ACC112 (cell line): ENCODE measurements at regions not wholly inside any gene's neighbourhood (a gene's known extent, or its start where the extent isn't known, plus 50 kb on each side); places are given as distances from the start of the nearest gene placed in this dataset.
A peak's percentile ranks its signal among the peaks of the same experiment; 100 is the strongest.

ENCODE experiments used
- H2AFZ ChIP-seq: fragments of 200-600 bp; sonication (generic); one replicate; pipeline ENCODE4 v1.6.0; 2017; ENCODE audit warnings: antibody characterized with exemption, low read length; ENCODE audit not compliant: unreplicated experiment
- H3K27ac ChIP-seq: fragments of 200-600 bp; sonication (generic); 2 replicates; pipeline ENCODE4 v1.5.1; 2014; ENCODE audit warnings: low read depth, mild to moderate bottlenecking, antibody characterized with exemption, low read length, moderate library complexity
- H3K27me3 ChIP-seq: fragments of 200-600 bp; sonication (generic); 2 replicates; pipeline ENCODE4 v1.6.1; 2014; ENCODE audit warnings: mild to moderate bottlenecking, antibody characterized with exemption, low read length, moderate library complexity, mixed read lengths; ENCODE audit not compliant: insufficient read depth
- H3K36me3 ChIP-seq: fragments of 200-600 bp; sonication (generic); 2 replicates; pipeline ENCODE4 v1.6.1; 2016; ENCODE audit warnings: mild to moderate bottlenecking, antibody characterized with exemption, low read length, moderate library complexity, mixed read lengths; ENCODE audit not compliant: insufficient read depth
- H3K4me1 ChIP-seq: fragments of 200-600 bp; sonication (generic); one replicate; pipeline ENCODE4 v1.6.1; 2016; ENCODE audit warnings: low read length, mixed read lengths; ENCODE audit not compliant: insufficient read depth, unreplicated experiment, control insufficient read depth
- H3K4me3 ChIP-seq: fragments of 200-600 bp; sonication (generic); 2 replicates; pipeline ENCODE4 v1.5.1; 2014; ENCODE audit warnings: mild to moderate bottlenecking, low read depth, low read length
- H3K79me2 ChIP-seq: fragments of 200-600 bp; sonication (generic); one replicate; pipeline ENCODE4 v1.6.0; 2016; ENCODE audit warnings: low read length; ENCODE audit not compliant: control insufficient read depth, unreplicated experiment, insufficient read depth

DNA sequence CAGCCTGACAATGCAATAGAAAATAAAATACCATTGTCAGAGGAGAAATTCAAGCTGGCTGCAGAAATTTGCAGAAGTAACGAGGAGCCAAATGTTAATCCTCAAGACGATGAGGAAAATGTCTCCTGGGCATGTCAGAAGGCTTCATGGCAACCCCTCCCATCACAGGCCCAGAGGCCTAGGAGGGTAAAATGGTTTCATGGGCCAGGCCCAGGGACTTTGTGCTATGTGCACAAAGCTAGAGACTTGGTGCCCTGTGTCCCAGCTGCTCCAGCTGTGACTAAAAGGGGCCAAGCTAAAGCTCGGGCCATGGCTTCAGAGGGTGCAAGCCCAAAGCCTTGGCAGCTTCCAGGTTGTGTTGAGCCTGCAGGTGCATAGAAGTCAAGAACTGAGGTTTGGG lies 431.7 kb downstream of the LMO7 start:
- Histone ChIP-seq H3K79me2 (no peaks in the 10 kb centered on the region), H3K4me1 (no peaks in the 10 kb centered on the region), H3K36me3 (no peaks in the 10 kb centered on the region), H3K27me3 (no peaks in the 10 kb centered on the region), H2AFZ (no peak overlapping the region), H3K4me3 (no peak overlapping the region), H3K27ac (no peak overlapping the region)

DNA sequence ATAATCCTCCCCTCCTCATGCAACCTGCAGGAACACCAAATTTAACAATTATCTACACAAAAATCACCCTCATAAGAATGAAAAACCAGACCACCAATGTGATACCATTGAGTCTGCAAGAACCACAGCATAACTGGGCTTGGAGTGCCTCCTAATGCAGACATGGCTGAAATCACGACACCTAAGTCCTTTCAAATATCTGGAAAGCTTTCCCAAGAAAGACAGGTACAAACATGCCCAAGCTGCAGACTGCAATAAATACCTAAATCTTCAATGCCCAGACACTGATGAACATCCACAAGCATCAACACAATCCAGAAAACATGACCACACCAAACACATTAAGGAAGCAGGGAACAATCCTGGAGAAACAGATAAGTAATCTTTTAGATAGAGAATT lies 417.1 kb downstream of the LMO7 start:
- no peak overlapping the region for H3K27ac ChIP-seq
- no peak overlapping the region for H2AFZ ChIP-seq
- H3K79me2 ChIP-seq, result no peaks in the 10 kb centered on the region
- no peaks in the 10 kb centered on the region for H3K36me3 ChIP-seq
- no peaks in the 10 kb centered on the region for H3K4me1 ChIP-seq
- no peaks in the 10 kb centered on the region for H3K27me3 ChIP-seq
- no peak overlapping the region for H3K4me3 ChIP-seq

DNA sequence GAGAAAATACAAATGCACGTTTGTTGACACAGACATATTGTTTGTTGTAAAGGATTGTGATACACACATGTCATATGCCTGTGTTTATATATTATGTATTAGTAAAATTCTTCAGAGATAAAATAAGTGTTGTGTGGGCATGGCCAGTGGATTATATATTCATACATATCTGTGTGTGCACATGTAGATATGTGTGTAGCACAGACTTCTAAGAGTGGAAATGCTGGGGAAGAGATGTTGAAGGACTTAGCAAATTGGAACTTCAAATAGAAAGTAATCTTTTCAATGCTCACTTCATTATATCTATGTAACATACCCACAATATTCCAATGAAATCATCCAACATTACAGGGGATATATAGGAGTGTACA lies 413.2 kb downstream of the LMO7 start:
- H3K36me3 ChIP-seq, result no peaks in the 10 kb centered on the region
- H3K79me2 ChIP-seq, result no peaks in the 10 kb centered on the region
- H2AFZ ChIP-seq, result no peak overlapping the region
- no peaks in the 10 kb centered on the region for H3K27me3 ChIP-seq
- H3K27ac ChIP-seq, result no peak overlapping the region
- no peak overlapping the region for H3K4me3 ChIP-seq
- H3K4me1 ChIP-seq, result no peaks in the 10 kb centered on the region

DNA sequence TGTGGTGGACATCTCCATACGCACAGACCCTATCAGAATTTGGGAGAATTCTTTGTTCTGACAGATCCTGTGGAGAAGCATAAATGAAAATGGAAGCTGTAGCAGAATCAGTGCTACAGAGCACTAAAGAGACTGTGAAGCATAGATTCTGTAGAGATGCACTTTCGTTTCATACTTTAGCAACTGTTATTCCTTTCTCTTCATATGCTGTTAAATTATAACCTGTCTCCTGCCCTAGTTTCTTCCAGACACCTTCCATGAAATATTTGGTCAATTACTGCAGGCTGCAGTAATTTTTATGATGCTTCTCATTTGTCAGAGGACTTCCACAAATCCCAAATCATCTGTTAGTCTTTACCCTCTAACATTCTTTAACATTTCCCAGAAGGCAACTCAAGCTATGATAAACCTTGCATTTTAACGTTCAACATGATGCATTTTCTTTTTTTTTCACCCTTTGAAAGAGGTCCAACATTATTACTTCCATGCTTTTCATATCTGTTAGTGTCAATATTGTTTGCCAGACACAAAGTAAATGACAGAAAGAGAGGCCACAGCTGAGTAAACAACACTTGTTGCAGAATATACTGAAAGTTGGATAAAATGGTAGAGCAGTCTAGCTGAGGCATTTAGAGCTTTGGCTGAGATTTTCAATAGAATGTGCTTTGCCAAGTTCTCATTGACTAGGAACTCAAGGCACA lies 412.7 kb downstream of the LMO7 start:
- H3K27me3 ChIP-seq, result no peaks in the 10 kb centered on the region
- no peak overlapping the region for H3K4me3 ChIP-seq
- H3K36me3 ChIP-seq, result no peaks in the 10 kb centered on the region
- no peak overlapping the region for H3K27ac ChIP-seq
- H3K4me1 ChIP-seq, result no peaks in the 10 kb centered on the region
- no peaks in the 10 kb centered on the region for H3K79me2 ChIP-seq
- H2AFZ ChIP-seq, result peak overlapping the region; percentile 9

DNA sequence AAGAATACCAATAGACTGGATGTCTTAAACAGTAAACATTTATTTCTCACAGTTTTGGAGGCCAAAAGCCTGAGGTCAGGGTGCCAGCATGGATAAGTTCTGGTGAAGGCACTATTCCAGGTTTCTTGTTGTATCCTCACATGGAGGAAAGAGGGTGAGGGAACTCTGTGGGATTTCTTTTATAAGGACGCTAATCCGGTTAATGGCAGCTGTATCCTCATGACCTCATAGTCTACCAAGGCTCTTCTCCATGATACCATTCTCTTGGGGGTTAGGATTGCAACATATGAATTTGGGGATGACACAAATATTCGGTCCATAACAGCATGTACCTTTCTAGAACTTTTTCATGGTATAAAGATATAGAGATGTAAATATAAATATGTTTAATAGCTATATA lies 412.0 kb downstream of the LMO7 start:
- H3K4me3 ChIP-seq, result no peak overlapping the region
- H3K36me3 ChIP-seq, result no peaks in the 10 kb centered on the region
- no peaks in the 10 kb centered on the region for H3K79me2 ChIP-seq
- no peak overlapping the region for H2AFZ ChIP-seq
- H3K4me1 ChIP-seq, result no peaks in the 10 kb centered on the region
- no peak overlapping the region for H3K27ac ChIP-seq
- no peaks in the 10 kb centered on the region for H3K27me3 ChIP-seq

DNA sequence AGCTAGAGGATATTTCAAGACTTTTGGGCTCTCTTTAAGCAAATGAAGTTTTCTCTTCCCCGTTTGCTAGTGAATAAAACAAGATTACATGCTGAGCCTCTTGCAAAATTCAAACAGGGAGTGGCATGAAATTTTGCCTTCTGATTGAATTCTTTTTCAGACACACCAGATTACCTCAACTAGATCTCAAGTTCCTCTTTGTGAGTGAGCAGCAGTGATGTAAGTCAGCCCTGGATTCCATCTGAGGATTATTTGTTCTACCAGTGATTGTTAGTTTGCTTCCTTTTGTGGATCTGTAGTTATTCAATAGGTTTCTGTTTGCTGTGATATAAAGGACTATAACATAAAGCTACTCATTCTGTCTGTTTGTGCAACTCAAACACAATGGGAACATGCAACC lies 407.7 kb downstream of the LMO7 start:
- Histone ChIP-seq H3K4me3 (no peak overlapping the region), H3K36me3 (no peaks in the 10 kb centered on the region), H3K79me2 (no peaks in the 10 kb centered on the region), H3K27ac (no peak overlapping the region), H2AFZ (no peak overlapping the region), H3K4me1 (no peaks in the 10 kb centered on the region), H3K27me3 (no peaks in the 10 kb centered on the region)

DNA sequence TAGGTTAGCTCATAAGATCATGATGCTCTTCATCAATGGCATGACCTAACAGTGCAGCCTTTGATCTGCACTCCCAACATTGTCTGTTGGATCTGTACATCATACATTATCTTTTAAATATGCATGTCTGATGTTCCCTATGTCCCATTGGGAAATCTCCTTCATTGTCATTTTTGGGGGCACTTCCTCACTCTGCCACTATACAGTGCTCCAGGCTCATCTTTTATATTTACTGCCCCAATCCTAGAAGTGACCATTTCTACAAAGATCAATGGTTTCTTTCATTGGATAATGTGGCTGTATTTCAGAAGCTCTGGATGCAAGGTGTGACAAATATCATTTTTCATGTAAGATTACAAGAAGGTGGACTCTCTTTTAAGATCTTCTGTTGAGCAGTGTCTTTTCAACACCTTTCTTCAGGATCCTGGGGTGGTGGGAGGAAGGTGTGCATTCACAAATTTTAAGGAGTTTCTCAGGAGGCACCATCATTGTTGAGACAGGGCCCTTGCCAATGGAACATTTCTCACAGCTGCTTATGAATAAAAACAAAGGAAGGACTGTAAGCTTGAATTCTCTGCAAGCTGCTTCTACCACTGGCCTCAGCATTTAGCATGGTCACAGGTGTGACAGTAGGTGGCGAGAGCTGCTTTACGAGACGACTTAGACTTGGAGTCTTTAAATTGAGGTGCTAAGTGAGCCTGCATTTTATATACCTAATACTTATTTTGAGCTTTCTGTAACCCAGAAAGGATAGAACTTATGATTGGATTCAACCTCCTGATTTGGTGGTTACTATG lies 403.0 kb downstream of the LMO7 start:
- no peak overlapping the region for H3K4me3 ChIP-seq
- no peaks in the 10 kb centered on the region for H3K27me3 ChIP-seq
- no peak overlapping the region for H3K27ac ChIP-seq
- no peaks in the 10 kb centered on the region for H3K79me2 ChIP-seq
- peaks cover 19% of the 10 kb centered on the region for H3K4me1 ChIP-seq
- no peak overlapping the region for H2AFZ ChIP-seq
- no peaks in the 10 kb centered on the region for H3K36me3 ChIP-seq

DNA sequence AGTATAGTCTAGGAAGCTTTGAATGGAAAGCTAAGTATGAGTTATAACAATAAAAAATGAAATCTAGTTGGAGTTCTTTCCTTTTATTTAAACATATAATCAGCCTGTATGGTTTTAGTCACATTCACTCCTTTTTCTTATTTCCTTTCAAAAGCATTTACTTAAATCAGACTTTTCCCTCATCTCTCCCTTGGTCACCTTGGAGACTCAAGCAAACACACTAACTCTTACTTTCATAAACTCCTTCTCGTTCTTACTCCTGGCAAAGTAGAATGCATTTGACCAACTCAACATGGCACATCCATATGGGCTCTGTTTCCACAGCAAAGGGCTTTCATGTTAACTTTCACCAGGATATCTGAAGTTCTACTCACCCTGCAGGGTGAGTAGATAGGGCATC lies 400.0 kb downstream of the LMO7 start:
- peak overlapping the region; percentile 26 for H2AFZ ChIP-seq
- peaks cover 19% of the 10 kb centered on the region for H3K4me1 ChIP-seq
- H3K27ac ChIP-seq, result peak overlapping the region; percentile 74
- no peaks in the 10 kb centered on the region for H3K79me2 ChIP-seq
- H3K27me3 ChIP-seq, result no peaks in the 10 kb centered on the region
- H3K4me3 ChIP-seq, result peak overlapping the region; percentile 1; the same call in 1 of the 2 replicates
- H3K36me3 ChIP-seq, result no peaks in the 10 kb centered on the region

DNA sequence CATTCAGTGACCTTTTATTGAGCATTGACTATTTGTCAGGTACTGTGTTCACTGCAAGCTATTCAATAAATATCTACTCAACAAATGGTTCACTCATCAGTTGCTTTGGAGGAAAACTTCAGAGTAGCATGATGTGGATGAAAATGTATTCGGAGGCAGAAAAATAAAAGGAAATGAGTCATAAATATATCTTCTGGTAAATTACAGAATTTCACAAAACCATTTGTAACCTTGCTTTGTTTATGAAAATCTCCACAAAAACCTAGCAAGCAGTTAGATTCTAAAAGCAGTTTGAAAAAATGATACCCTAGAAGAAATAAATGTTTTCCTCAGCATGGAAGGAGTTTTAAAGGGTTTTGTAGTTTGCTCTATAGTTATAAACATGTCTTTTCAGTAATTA lies 399.6 kb downstream of the LMO7 start:
- Histone ChIP-seq H3K4me1 (peaks cover 19% of the 10 kb centered on the region), H3K79me2 (no peaks in the 10 kb centered on the region), H3K36me3 (no peaks in the 10 kb centered on the region), H3K27me3 (no peaks in the 10 kb centered on the region), H2AFZ (peak overlapping the region; percentile 26), H3K4me3 (peak overlapping the region; percentile 1; the same call in 1 of the 2 replicates), H3K27ac (peak overlapping the region; percentile 74)

DNA sequence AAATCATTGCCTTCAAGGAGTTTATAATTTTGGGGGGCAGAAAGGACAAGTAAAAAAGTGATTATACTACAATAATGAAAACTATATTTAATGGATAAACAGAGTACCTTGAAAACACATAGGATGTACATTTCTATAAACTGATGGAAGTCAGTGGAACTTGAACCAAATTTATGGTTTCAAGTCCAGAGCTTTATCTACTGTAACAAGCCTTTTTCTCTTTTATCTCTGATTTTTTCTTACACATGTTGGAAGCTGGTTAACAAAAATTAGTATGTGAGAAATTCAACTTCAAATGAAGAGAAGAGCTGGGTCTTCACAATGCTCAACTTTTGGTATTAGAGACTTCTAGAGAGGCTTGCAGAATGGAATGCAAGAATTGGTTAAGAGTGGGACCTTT lies 393.6 kb downstream of the LMO7 start:
- no peaks in the 10 kb centered on the region for H3K36me3 ChIP-seq
- H3K4me3 ChIP-seq, result no peak overlapping the region
- H3K4me1 ChIP-seq, result no peaks in the 10 kb centered on the region
- H3K27me3 ChIP-seq, result no peaks in the 10 kb centered on the region
- no peak overlapping the region for H2AFZ ChIP-seq
- H3K79me2 ChIP-seq, result no peaks in the 10 kb centered on the region
- no peak overlapping the region for H3K27ac ChIP-seq

DNA sequence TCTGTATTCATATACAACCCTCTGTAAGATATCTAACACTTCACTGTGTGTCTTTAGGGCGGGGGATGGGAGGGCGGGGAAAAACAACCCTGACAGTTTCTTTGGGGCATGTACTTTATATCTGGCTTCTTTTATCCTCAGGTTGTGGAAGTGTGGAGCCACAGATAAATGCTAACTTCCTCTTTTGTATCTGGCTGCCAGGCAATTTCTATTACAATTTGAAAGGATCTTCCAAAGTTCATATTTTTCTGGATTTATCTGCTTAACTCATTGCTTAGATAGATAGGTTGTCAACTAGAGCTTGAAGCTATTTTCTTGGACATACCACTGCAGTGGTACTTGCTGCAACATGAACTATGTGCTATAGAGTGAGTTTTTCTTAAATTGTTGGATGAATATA lies 393.0 kb downstream of the LMO7 start:
- H3K27ac ChIP-seq, result no peak overlapping the region
- H3K36me3 ChIP-seq, result no peaks in the 10 kb centered on the region
- H3K27me3 ChIP-seq, result no peaks in the 10 kb centered on the region
- no peak overlapping the region for H2AFZ ChIP-seq
- H3K4me1 ChIP-seq, result no peaks in the 10 kb centered on the region
- H3K4me3 ChIP-seq, result no peak overlapping the region
- no peaks in the 10 kb centered on the region for H3K79me2 ChIP-seq
